PC-9 (cell line): ENCODE measurements at regions not wholly inside any gene's neighbourhood (a gene's known extent, or its start where the extent isn't known, plus 50 kb on each side); places are given as distances from the start of the nearest gene placed in this dataset.

Experiments used
- EZH2 ChIP-seq: fragments of 200-600 bp; sonication (generic); IDR thresholded peaks from 2 replicates; pipeline ENCODE4 v1.8.0; 2017; ENCODE audit warnings: antibody characterized with exemption, low read depth
- TF ChIP-seq, protein P1 (sequence below): fragments of 200-600 bp; sonication (generic); conservative IDR thresholded peaks from 2 replicates; pipeline ENCODE4 v1.6.1; 2017; ENCODE audit warnings: mixed run types, antibody characterized with exemption, mild to moderate bottlenecking, moderate library complexity

DNA sequence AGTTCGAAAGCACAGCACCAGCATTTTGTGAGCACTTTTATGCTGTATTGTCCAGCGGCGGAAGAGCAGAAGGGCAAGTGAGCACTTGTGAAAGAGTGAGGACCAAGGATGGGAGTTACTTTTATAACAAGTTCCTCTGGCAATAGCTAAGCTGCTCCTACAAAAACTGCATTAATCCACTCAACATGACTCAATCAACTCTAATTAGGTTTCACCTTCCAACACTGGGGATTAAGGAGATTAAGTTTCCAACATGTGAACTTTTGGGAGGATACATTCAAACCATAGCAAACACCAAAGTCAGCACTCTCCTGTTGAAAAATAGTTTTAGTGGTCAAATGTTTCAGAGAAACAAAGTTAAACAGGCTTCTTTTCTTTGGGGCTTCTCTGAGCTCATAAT lies 844.5 kb downstream of the REEP3 start:
- TF ChIP-seq, protein P1, sequence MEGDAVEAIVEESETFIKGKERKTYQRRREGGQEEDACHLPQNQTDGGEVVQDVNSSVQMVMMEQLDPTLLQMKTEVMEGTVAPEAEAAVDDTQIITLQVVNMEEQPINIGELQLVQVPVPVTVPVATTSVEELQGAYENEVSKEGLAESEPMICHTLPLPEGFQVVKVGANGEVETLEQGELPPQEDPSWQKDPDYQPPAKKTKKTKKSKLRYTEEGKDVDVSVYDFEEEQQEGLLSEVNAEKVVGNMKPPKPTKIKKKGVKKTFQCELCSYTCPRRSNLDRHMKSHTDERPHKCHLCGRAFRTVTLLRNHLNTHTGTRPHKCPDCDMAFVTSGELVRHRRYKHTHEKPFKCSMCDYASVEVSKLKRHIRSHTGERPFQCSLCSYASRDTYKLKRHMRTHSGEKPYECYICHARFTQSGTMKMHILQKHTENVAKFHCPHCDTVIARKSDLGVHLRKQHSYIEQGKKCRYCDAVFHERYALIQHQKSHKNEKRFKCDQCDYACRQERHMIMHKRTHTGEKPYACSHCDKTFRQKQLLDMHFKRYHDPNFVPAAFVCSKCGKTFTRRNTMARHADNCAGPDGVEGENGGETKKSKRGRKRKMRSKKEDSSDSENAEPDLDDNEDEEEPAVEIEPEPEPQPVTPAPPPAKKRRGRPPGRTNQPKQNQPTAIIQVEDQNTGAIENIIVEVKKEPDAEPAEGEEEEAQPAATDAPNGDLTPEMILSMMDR, result no peak
- TF ChIP-seq EZH2, result no peak
